Astrocyte of the spinal cord (primary cell): ENCODE measurements at regions not wholly inside any gene's neighbourhood (a gene's known extent, or its start where the extent isn't known, plus 50 kb on each side); places are given as distances from the start of the nearest gene placed in this dataset.

ENCODE experiments used
- DNase-seq: peaks from one replicate; pipeline ENCODE4 v3.0.0; 2011; ENCODE audit warnings: low read depth, low spot score
- H3K4me3 ChIP-seq: 2 replicates; pipeline ENCODE4 v1.5.1; 2011; ENCODE audit warnings: low read depth, mild to moderate bottlenecking, low read length, moderate library complexity
- CTCF ChIP-seq: IDR thresholded peaks from 2 replicates; pipeline ENCODE4 v1.5.1; 2012; ENCODE audit warnings: low read depth, mild to moderate bottlenecking, low read length, inconsistent platforms
- in situ Hi-C: cut with HindIII; loops from 2 replicates; pipeline ENCODE4 v1.10.0; 2017; ENCODE audit warnings: low sequenced_read_pairs

GRCh38 chr10:81108516-81109199 lies 571.0 kb downstream of the SH2D4B start:
- in situ Hi-C loops, result no loop called here
- DNase-seq, result no peak

GRCh38 chr10:81109200-81109752 lies 571.6 kb downstream of the SH2D4B start:
- no peak for DNase-seq
- TF ChIP-seq CTCF, result no peak
- in situ Hi-C loops, result no loop called here
- H3K4me3 ChIP-seq, result no peak overlapping the region

More at GRCh38 chr10:81108516-81109199, 571.0 kb downstream of the SH2D4B start:
- no peak for TF ChIP-seq CTCF
- no peak overlapping the region for H3K4me3 ChIP-seq

GRCh38 chr10:81116201-81116600 lies 578.5 kb downstream of the SH2D4B start:
- DNase-seq, result no peak
- in situ Hi-C loops, result no loop called here
- no peak for TF ChIP-seq CTCF
- no peak overlapping the region for H3K4me3 ChIP-seq

- no peak overlapping the region for H3K4me3 ChIP-seq
- in situ Hi-C loops, result no loop called here
- DNase-seq, result no peak
- no peak for TF ChIP-seq CTCF
These were observed 579.3 kb downstream of the SH2D4B start for GRCh38 chr10:81116990-81117389.

GRCh38 chr10:81127931-81128330 lies 590.2 kb downstream of the SH2D4B start:
- no peak for TF ChIP-seq CTCF
- in situ Hi-C loops, result no loop called here
- H3K4me3 ChIP-seq, result no peak overlapping the region
- no peak for DNase-seq

GRCh38 chr10:81130014-81130413 lies 592.3 kb downstream of the SH2D4B start:
- no peak overlapping the region for H3K4me3 ChIP-seq
- in situ Hi-C loops, result no loop called here
- no peak for TF ChIP-seq CTCF
- DNase-seq, result no peak
